ENCODE measurements at regions not wholly inside any gene's neighbourhood (a gene's known extent, or its start where the extent isn't known, plus 50 kb on each side); places are given as distances from the start of the nearest gene placed in this dataset.

GRCh38 chr3:31047673-31048072 is 153.2 kb upstream of the GADL1 start:
- Histone ChIP-seq H3K4me3 (ENCODE audit: low read length) (no peak overlapping the region), H3K27me3 (ENCODE audit: control insufficient read depth, insufficient read depth, low read length) (no peaks in the 10 kb centered on the region), H3K27ac (ENCODE audit: low read length) (no peak overlapping the region), H3K9me3 (replicated peaks; ENCODE audit: control insufficient read depth, low read depth, low read length) (peaks cover 2% of the 10 kb centered on the region), H3K4me1 (ENCODE audit: control insufficient read depth, insufficient read depth, low read length) (no peaks in the 10 kb centered on the region), H3K36me3 (ENCODE audit: control insufficient read depth, insufficient read depth, low read length) (no peaks in the 10 kb centered on the region)
- DNase-seq: no peak
- 100% methylated on average over 1 of the region's 3 CpGs for WGBS (ENCODE audit: insufficient coverage)

- DNase-seq: no peak
- WGBS (ENCODE audit: insufficient coverage): no CpG with 5 or more reads among the region's 2 CpGs
- no peak overlapping the region for H3K4me3 ChIP-seq (ENCODE audit: low read length)
- no peaks in the 10 kb centered on the region for H3K4me1 ChIP-seq (ENCODE audit: control insufficient read depth, insufficient read depth, low read length)
- H3K27me3 ChIP-seq (ENCODE audit: control insufficient read depth, insufficient read depth, low read length): no peaks in the 10 kb centered on the region
- H3K27ac ChIP-seq (ENCODE audit: low read length): no peak overlapping the region
- no peaks in the 10 kb centered on the region for H3K36me3 ChIP-seq (ENCODE audit: control insufficient read depth, insufficient read depth, low read length)
- peaks cover 2% of the 10 kb centered on the region for H3K9me3 ChIP-seq (replicated peaks; ENCODE audit: control insufficient read depth, low read depth, low read length)
These were observed 153.7 kb upstream of the GADL1 start for GRCh38 chr3:31048143-31048542.

GRCh38 chr3:31050296-31050695 is 155.8 kb upstream of the GADL1 start:
- H3K27ac ChIP-seq (ENCODE audit: low read length): no peak overlapping the region
- no peaks in the 10 kb centered on the region for H3K27me3 ChIP-seq (ENCODE audit: control insufficient read depth, insufficient read depth, low read length)
- no peaks in the 10 kb centered on the region for H3K36me3 ChIP-seq (ENCODE audit: control insufficient read depth, insufficient read depth, low read length)
- no peak for DNase-seq
- H3K4me1 ChIP-seq (ENCODE audit: control insufficient read depth, insufficient read depth, low read length): no peaks in the 10 kb centered on the region
- H3K4me3 ChIP-seq (ENCODE audit: low read length): no peak overlapping the region
- H3K9me3 ChIP-seq (replicated peaks; ENCODE audit: control insufficient read depth, low read depth, low read length): peaks cover 2% of the 10 kb centered on the region

- Histone ChIP-seq H3K9me3 (replicated peaks; ENCODE audit: control insufficient read depth, low read depth, low read length) (peaks cover 2% of the 10 kb centered on the region), H3K27me3 (ENCODE audit: control insufficient read depth, insufficient read depth, low read length) (no peaks in the 10 kb centered on the region), H3K4me1 (ENCODE audit: control insufficient read depth, insufficient read depth, low read length) (no peaks in the 10 kb centered on the region), H3K4me3 (ENCODE audit: low read length) (no peak overlapping the region), H3K36me3 (ENCODE audit: control insufficient read depth, insufficient read depth, low read length) (no peaks in the 10 kb centered on the region), H3K27ac (ENCODE audit: low read length) (no peak overlapping the region)
- WGBS (ENCODE audit: insufficient coverage): no CpG with 5 or more reads among the region's 1 CpG
- no peak for DNase-seq
These were observed 156.8 kb upstream of the GADL1 start for GRCh38 chr3:31051226-31051625.

- Histone ChIP-seq H3K27me3 (ENCODE audit: control insufficient read depth, insufficient read depth, low read length) (no peaks in the 10 kb centered on the region), H3K4me1 (ENCODE audit: control insufficient read depth, insufficient read depth, low read length) (no peaks in the 10 kb centered on the region), H3K36me3 (ENCODE audit: control insufficient read depth, insufficient read depth, low read length) (no peaks in the 10 kb centered on the region), H3K27ac (ENCODE audit: low read length) (no peak overlapping the region), H3K9me3 (replicated peaks; ENCODE audit: control insufficient read depth, low read depth, low read length) (peaks cover 2% of the 10 kb centered on the region), H3K4me3 (ENCODE audit: low read length) (no peak overlapping the region)
- no peak for DNase-seq
- WGBS (ENCODE audit: insufficient coverage): no CpG with 5 or more reads among the region's 1 CpG
These were observed 158.8 kb upstream of the GADL1 start for GRCh38 chr3:31053299-31053698.

- H3K36me3 ChIP-seq (ENCODE audit: control insufficient read depth, insufficient read depth, low read length): no peaks in the 10 kb centered on the region
- H3K4me3 ChIP-seq (ENCODE audit: low read length): no peak overlapping the region
- H3K9me3 ChIP-seq (replicated peaks; ENCODE audit: control insufficient read depth, low read depth, low read length): peaks cover 2% of the 10 kb centered on the region
- no CpG with 5 or more reads among the region's 6 CpGs for WGBS (ENCODE audit: insufficient coverage)
- H3K27me3 ChIP-seq (ENCODE audit: control insufficient read depth, insufficient read depth, low read length): no peaks in the 10 kb centered on the region
- H3K4me1 ChIP-seq (ENCODE audit: control insufficient read depth, insufficient read depth, low read length): no peaks in the 10 kb centered on the region
- DNase-seq: no peak
- H3K27ac ChIP-seq (ENCODE audit: low read length): no peak overlapping the region
These were observed 159.6 kb upstream of the GADL1 start for GRCh38 chr3:31054032-31054431.

- peaks cover 2% of the 10 kb centered on the region for H3K9me3 ChIP-seq (replicated peaks; ENCODE audit: control insufficient read depth, low read depth, low read length)
- 86% methylated on average over 2 of the region's 2 CpGs for WGBS (ENCODE audit: insufficient coverage)
These were observed 161.3 kb upstream of the GADL1 start for GRCh38 chr3:31055757-31056156.

GRCh38 chr3:31057891-31058290 is 163.4 kb upstream of the GADL1 start:
- WGBS (ENCODE audit: insufficient coverage): 75% methylated on average over 2 of the region's 3 CpGs
- Histone ChIP-seq H3K4me1 (ENCODE audit: control insufficient read depth, insufficient read depth, low read length) (no peaks in the 10 kb centered on the region), H3K9me3 (replicated peaks; ENCODE audit: control insufficient read depth, low read depth, low read length) (no peaks in the 10 kb centered on the region), H3K4me3 (ENCODE audit: low read length) (no peak overlapping the region), H3K27me3 (ENCODE audit: control insufficient read depth, insufficient read depth, low read length) (no peaks in the 10 kb centered on the region), H3K27ac (ENCODE audit: low read length) (no peak overlapping the region), H3K36me3 (ENCODE audit: control insufficient read depth, insufficient read depth, low read length) (no peaks in the 10 kb centered on the region)
- no peak for DNase-seq

More at GRCh38 chr3:31055757-31056156, 161.3 kb upstream of the GADL1 start:
- Histone ChIP-seq H3K36me3 (ENCODE audit: control insufficient read depth, insufficient read depth, low read length) (no peaks in the 10 kb centered on the region), H3K4me1 (ENCODE audit: control insufficient read depth, insufficient read depth, low read length) (no peaks in the 10 kb centered on the region), H3K4me3 (ENCODE audit: low read length) (no peak overlapping the region), H3K27me3 (ENCODE audit: control insufficient read depth, insufficient read depth, low read length) (no peaks in the 10 kb centered on the region), H3K27ac (ENCODE audit: low read length) (no peak overlapping the region)
- no peak for DNase-seq

GRCh38 chr3:31064021-31064420 is 169.6 kb upstream of the GADL1 start:
- no peak for DNase-seq
- no peaks in the 10 kb centered on the region for H3K36me3 ChIP-seq (ENCODE audit: control insufficient read depth, insufficient read depth, low read length)
- H3K4me3 ChIP-seq (ENCODE audit: low read length): no peak overlapping the region
- H3K9me3 ChIP-seq (replicated peaks; ENCODE audit: control insufficient read depth, low read depth, low read length): no peaks in the 10 kb centered on the region
- peaks cover 2% of the 10 kb centered on the region for H3K4me1 ChIP-seq (ENCODE audit: control insufficient read depth, insufficient read depth, low read length)
- H3K27ac ChIP-seq (ENCODE audit: low read length): no peak overlapping the region
- H3K27me3 ChIP-seq (ENCODE audit: control insufficient read depth, insufficient read depth, low read length): no peaks in the 10 kb centered on the region

GRCh38 chr3:31065765-31066164 is 171.3 kb upstream of the GADL1 start:
- Histone ChIP-seq H3K4me1 (ENCODE audit: control insufficient read depth, insufficient read depth, low read length) (peaks cover 2% of the 10 kb centered on the region), H3K4me3 (ENCODE audit: low read length) (no peak overlapping the region)

GRCh38 chr3:31067004-31067403 is 172.5 kb upstream of the GADL1 start:
- Histone ChIP-seq H3K36me3 (ENCODE audit: control insufficient read depth, insufficient read depth, low read length) (no peaks in the 10 kb centered on the region), H3K4me1 (ENCODE audit: control insufficient read depth, insufficient read depth, low read length) (peaks cover 2% of the 10 kb centered on the region), H3K27me3 (ENCODE audit: control insufficient read depth, insufficient read depth, low read length) (no peaks in the 10 kb centered on the region), H3K27ac (ENCODE audit: low read length) (no peak overlapping the region), H3K9me3 (replicated peaks; ENCODE audit: control insufficient read depth, low read depth, low read length) (peaks cover 2% of the 10 kb centered on the region), H3K4me3 (ENCODE audit: low read length) (no peak overlapping the region)
- peak; percentile 93 for DNase-seq
- no CpG with 5 or more reads among the region's 5 CpGs for WGBS (ENCODE audit: insufficient coverage)

More at GRCh38 chr3:31065765-31066164, 171.3 kb upstream of the GADL1 start:
- no peaks in the 10 kb centered on the region for H3K36me3 ChIP-seq (ENCODE audit: control insufficient read depth, insufficient read depth, low read length)
- no peaks in the 10 kb centered on the region for H3K9me3 ChIP-seq (replicated peaks; ENCODE audit: control insufficient read depth, low read depth, low read length)
- no peak overlapping the region for H3K27ac ChIP-seq (ENCODE audit: low read length)
- H3K27me3 ChIP-seq (ENCODE audit: control insufficient read depth, insufficient read depth, low read length): no peaks in the 10 kb centered on the region
- DNase-seq: no peak
- WGBS (ENCODE audit: insufficient coverage): 86% methylated on average over 1 of the region's 1 CpG

All from muscle of leg (tissue), 3 donors.